Suppressor macrophage treated with lipopolysaccharide for 1 hour (primary cell): ENCODE measurements at regions not wholly inside any gene's neighbourhood (a gene's known extent, or its start where the extent isn't known, plus 50 kb on each side); places are given as distances from the start of the nearest gene placed in this dataset.

ENCODE experiments used
- DNase-seq, 3 donors: peaks; one replicate each; pipeline ENCODE4 v3.0.0-alpha.2; 2020 to 2022

DNA sequence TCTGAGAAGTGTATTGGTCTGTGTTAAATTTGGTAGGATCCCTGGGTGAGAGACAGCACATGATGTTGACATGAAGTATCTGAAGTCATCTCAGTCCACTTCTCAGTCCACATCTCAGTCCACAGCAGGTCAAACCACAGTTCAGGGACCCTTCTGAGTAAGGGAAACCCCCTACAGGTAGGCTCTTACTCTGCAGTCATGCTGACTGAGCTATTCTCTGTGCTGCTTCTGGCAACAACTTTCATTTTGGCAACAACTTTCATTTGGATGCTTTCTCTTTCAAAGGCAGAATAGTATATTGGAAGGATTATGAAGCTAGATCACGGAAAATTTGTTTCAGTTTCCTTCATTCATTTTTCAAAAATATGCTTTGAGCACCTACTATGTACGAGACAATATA lies 178.2 kb upstream of the GOLIM4 start:
- no peak for DNase-seq

- DNase-seq, result peak; percentile 22 to 65 (median 64)
Measured at GRCh38 chr3:168273036-168273435, 177.3 kb upstream of the GOLIM4 start.

DNA sequence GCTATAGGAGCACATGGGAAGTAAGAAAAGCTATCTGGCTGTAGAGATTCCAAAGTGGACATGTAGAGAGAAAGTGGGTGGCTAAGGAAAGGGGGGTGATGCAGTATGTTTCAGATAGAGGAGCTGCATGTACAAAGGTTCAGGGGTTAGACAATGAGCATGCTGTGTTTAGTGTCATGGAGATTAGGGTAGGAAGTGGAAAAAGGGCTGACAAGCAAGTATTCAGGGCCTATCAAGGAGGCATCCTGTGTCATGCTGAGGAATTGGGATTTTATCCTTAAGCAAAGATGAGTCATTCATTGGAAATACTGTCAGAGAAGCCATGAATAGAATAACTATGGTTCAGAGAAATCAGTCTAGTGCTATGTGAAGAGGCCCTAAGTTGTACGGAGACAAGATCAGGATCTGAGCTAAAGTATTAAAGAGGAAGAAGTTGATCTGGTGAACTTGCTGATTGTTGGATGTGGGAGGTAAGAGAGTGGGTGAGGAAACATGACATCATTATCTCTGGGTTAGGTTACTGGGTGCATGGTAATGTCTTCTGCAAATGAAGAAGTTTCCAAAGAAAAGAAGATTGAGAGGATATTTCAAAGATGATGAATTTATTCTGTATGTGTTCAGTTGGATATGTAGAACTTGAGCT lies 176.7 kb upstream of the GOLIM4 start:
- DNase-seq, result peak; percentile 58 to 71 (median 67)

DNA sequence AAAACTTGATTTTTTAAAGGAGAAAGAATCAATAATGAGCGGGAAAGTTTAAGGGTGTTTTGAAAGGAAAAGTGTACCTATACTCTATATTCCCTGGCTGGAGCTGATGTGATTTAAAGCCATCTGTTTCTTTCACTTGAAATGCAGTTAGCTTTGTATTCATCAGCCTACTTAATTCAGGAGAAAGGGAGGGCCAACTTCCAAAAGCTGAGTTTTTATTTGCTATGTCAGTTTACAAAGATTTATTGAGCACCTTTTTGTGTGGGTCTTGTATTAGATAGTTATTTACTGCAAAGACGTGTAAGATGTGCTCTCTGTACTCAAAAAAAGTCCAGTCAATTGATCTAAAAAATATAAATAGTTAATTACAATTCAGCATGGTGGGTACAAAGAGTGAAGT lies 176.2 kb upstream of the GOLIM4 start:
- no peak for DNase-seq

DNA sequence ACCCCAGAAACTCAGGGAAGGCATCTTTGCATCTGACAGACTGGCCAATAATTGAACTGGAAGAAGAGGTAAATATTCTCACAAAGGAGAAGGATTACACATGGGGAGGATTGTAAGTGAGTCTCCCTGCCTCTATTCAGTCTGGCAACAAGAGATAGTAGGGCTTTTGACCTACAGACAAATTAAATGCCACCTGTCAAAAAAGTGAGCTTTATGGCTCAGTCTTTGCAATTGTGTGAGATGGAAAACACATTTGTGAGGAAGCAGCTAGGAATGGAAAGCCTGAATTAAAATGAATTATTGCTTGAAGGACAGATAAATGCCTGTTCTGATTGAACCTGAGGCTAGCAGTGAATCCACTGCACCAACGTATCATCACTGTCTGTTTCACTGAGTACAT lies 173.3 kb upstream of the GOLIM4 start:
- DNase-seq, result no peak

DNA sequence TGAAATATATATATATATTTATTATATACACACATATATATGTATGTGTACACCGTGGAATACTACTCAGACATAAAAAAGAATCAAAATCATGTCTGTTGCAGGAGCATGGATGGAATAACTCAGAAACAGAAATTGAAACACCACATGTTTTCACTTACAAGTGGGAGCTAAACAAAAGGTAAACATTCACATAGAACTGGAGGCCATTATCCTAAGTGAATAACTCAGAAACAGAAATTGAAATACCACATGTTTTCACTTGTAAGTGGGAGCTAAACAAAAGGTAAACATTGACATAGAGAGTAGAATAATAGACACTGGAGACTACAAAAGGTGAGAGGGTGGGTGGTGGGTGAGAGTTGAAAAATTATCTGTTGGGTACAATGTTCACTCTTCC lies 171.5 kb upstream of the GOLIM4 start:
- no peak for DNase-seq

- no peak for DNase-seq
Measured at GRCh38 chr3:168266335-168266734, 170.6 kb upstream of the GOLIM4 start.

DNA sequence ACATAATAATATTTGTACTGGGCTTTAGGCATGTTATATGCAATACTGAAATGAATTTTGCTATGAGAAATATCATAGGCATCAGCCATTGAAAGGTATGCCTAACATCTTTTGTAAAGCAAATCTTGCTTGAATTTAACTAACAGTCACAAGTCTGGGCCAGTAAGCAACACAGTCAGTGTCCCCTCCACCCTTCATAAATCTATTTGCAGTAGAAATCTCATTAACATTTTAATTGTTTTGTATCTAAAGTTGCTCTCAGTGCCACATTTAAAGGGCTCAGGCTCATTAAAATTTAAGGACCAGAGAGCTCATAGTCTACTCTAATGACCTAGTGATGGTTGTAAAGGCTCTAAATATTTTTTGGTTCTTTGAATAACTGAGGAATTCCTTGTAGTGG lies 167.2 kb upstream of the GOLIM4 start:
- no peak for DNase-seq

DNA sequence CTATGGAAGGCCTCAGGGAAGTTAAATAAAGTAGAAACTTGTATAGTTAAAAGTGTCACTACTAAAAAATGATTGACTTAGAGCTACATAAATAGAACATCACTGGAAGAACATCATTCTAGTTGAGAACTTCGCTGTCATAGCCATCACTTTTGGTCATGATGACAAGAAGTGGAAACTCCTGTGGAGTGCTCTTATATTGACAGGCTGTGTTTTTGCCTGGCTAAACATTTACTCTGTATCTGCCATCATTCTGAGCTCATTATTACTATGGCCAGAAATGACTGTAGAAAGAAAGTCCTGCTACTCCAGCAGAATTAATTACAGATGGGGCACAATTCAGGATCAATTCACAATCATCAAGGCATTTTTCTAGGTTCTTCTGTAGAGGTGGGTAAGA lies 165.1 kb upstream of the GOLIM4 start:
- no peak for DNase-seq

GRCh38 chr3:168251371-168251770 lies 155.6 kb upstream of the GOLIM4 start:
- DNase-seq, result no peak

DNA sequence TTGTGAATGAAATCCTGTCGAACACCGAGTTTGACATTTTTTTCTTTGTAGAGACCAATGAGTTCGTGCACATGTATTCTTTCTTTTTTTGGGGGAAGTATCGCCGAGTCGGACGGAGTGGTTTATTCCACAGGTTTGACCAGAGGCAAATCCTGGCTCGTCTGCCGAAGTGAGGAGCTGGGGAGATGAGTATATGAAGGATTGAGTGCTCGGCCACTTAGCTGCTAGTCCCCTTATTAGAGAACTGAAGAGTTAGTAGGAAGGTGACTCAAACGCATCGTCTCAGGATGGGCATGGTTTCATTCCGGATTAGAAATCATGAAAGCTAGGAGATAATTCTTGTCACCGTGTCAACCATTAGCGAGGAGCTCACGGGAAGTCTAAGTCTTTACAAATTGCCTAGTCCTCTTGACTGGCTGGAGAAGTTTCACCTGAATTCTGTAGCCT lies 154.7 kb upstream of the GOLIM4 start:
- DNase-seq, result peak; percentile 14 to 22 (median 17)

- peak; percentile 76 to 90 (median 82) for DNase-seq
Measured at GRCh38 chr3:168249550-168250414, 154.1 kb upstream of the GOLIM4 start.

DNA sequence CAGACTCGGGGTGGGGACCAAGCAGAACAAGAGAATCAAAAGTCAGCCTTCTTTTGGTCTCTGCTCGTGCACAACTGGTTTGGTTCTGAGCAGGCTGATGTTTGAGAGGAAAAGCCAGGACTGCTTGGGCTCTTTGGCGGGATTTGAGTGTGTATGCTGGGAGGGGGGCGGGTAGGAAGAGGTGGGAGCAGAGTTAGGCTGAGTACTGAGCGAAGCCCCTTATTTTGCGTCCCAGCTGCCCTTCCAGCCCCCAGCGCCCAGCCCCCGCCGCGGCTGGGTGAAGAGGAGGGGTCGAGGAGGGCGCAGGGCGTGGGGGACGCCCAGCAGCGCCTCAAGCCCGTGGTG lies 153.5 kb upstream of the GOLIM4 start:
- DNase-seq, result peak in 1 of 3 donors; percentile 9

DNA sequence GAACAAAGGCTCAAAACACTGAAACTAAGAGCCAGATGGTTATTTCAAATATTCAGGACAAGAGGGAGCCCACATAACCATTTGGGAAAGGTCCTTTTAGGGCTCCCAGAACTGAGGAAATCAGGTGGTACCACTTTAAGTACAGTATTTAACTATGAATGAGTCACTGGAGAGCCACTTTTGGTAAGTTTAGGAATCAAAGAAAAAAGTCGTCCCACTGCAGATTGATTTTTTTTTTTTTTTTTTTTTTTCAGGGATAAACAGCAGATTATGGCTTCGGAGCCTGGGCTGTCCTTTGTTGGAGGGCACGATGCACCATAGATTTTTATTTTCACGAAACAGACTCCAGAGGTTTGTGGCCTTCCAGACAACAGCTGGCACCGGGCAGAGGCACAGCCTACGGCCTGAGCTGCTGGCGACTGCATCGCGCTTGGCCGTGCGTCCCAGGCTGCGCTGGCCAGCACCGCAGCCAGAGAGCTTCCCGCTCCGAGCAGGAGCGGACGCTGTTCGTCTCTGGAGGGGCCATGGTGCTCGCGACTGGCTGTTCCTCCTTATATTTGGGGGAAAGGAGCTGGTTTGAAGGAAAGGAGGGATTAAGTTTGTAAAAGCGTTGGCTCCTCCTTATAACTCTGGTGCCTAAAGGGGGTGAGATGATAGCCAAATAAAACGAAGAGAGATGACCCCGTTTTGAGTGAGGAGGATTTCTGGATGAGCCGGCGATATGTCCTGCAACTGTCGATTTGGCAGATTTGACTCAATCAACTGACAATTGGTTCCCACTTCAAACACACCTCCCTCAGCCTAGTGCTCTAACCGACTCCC lies 152.9 kb upstream of the GOLIM4 start:
- DNase-seq, result peak; percentile 37 to 65 (median 45)

DNA sequence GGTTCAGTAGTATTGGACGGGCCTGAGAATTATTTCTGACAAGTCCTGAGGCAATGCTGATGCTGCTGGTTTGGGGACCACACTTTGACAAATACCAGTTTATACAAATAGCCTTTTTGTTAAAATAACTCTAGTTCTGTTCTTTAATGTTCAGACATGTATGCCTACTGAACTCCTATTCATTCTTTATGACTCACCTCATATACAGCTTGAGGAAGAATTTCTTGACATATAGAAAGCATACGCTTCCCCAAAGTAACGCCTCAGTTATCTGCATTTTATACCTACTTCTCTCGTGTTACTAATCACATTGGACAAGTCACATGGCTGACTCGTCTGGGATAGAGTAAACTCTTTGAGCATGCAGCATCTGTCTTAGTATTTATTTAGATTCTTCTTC lies 145.4 kb upstream of the GOLIM4 start:
- DNase-seq, result no peak

DNA sequence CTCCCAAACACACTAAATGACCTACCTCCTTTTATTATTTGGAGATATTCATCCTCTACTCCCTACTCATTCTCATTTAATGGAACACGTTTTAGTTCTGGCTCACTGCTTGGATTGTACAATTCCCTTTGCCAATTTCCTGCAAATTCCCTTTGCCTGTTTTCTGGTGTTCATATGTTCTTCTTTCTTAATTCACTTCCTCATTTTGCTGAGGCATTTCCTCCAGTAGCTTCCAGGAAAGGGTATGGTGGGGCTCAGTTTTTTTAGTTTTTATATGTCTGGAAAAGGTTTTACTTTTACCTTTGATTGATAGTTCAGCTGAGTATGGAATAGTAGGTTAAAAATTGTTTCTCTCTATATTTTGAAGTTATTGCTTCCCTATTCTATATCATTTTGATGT lies 143.6 kb upstream of the GOLIM4 start:
- DNase-seq, result peak; percentile 1 to 38 (median 23)

DNA sequence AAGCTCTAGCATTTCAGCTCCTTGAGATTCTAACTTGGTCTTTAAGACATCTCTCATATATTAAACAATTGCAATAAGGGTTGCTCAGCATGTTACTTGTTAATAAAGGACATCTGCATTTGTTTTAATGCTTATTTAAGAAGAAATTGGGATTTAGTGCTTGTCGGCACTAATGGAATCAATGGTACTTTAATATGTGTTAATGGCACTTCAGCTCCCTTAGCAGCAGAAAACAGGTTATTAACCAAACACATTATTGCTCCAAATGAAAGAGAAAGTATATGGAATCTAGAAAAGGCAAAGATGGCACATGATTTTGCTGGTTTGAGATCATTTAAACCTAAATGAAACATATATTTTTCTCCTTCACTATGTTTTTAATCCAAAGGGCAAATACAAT lies 137.3 kb upstream of the GOLIM4 start:
- DNase-seq, result no peak

GRCh38 chr3:168223085-168223484 lies 127.4 kb upstream of the GOLIM4 start:
- no peak for DNase-seq

DNA sequence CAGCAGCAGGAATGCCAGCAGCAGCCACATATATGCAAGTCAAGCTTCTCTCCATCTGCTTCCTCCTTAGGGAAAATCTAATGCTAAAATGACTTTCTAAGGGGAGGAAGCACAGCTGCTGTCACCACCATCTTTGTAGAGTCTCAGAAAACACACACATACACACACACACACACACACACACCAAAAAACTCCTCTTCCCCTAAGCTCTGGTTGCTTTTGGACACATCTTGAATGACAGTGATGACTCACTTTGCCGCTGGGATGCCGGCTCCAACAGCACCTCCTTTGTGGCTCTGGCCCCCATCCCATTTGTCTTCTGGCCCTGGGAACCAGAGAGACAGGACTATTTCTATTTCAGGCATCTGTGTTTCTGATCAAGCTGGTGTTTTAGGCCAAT lies 124.8 kb upstream of the GOLIM4 start:
- DNase-seq, result no peak

DNA sequence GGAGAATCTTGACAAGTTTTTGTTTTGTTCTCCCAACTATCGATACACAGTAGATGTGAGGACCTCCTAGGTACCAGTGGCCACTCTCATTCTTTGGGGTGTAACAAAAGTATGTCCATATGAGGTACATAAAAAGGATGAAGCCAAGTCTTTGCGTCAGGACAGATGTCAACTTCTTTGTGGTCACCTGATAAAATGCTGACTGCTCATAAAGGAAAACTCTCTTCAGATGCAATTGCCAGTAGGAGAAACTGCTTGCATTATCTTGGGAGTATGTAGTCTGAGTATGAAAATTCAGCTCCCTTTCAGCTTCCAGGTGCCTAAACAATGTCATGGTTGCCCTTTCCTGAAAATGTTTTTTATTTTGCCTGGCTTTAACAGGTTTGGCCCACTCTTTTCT lies 123.8 kb upstream of the GOLIM4 start:
- DNase-seq, result no peak

- no peak for DNase-seq
Measured at GRCh38 chr3:168218600-168218999, 122.9 kb upstream of the GOLIM4 start.

- no peak for DNase-seq
Measured at GRCh38 chr3:168216851-168217250, 121.1 kb upstream of the GOLIM4 start.

GRCh38 chr3:168213920-168214319 lies 118.2 kb upstream of the GOLIM4 start:
- peak; percentile 10 to 50 (median 25) for DNase-seq
